ENCODE measurements at regions not wholly inside any gene's neighbourhood (a gene's known extent, or its start where the extent isn't known, plus 50 kb on each side); places are given as distances from the start of the nearest gene placed in this dataset.

- no peak for TF ChIP-seq CTCF (IDR thresholded peaks at IDR 0.05)
- TF ChIP-seq POLR2A (IDR thresholded peaks at IDR 0.05): no peak
These were observed 606.4 kb upstream of the SALL1 start for GRCh38 chr16:51757505-51757904.

All from uterus (tissue), 2 donors.